Adrenal gland (tissue), 9 donors: ENCODE measurements at regions not wholly inside any gene's neighbourhood (a gene's known extent, or its start where the extent isn't known, plus 50 kb on each side); places are given as distances from the start of the nearest gene placed in this dataset.

Experiments used
- DNase-seq, 7 donors: peaks; one replicate each; pipeline ENCODE4 v3.0.0-alpha.2; 2019 to 2020
- H3K27ac ChIP-seq, 5 donors: fragments of 200-600 bp; sonication (generic) in 4 of 5; 1 replicate in 3 of 5; 2 replicates in 2 of 5; pipeline versions ENCODE4 v1.5.1 to v1.8.0; 2016 to 2020; ENCODE audit warnings: mild to moderate bottlenecking in 1 of 5
- H3K27me3 ChIP-seq: fragments of 200-600 bp; 2 replicates; pipeline ENCODE4 v1.8.0; 2021
- H3K36me3 ChIP-seq, 2 donors: fragments of 200-600 bp; replicated peaks in 1 of 2; 1 replicate in 1 of 2; 2 replicates in 1 of 2; pipeline versions ENCODE4 v1.5.1 to v1.8.0; 2018 to 2022
- H3K4me1 ChIP-seq, 2 donors: fragments of 200-600 bp; replicated peaks in 1 of 2; 1 replicate in 1 of 2; 2 replicates in 1 of 2; pipeline versions ENCODE4 v1.5.1 to v1.8.0; 2018 to 2021
- H3K4me3 ChIP-seq, 4 donors: fragments of 200-600 bp; sonication (generic) in 3 of 4; one replicate each; pipeline ENCODE4 v1.5.1; 2016 to 2018
- H3K9me3 ChIP-seq, 3 donors: fragments of 200-600 bp; sonication (generic) in 1 of 3; replicated peaks in 1 of 3; 1 replicate in 2 of 3; 2 replicates in 1 of 3; pipeline versions ENCODE4 v1.5.1 to v1.8.0; 2016 to 2021
- POLR2A ChIP-seq, 2 donors: fragments of 450-650 bp; IDR thresholded peaks; one replicate each; pipeline ENCODE4 v1.6.1; 2017; ENCODE audit warnings: antibody characterized with exemption in 2 of 2, mild to moderate bottlenecking in 2 of 2, moderate library complexity in 1 of 2
- WGBS, 4 donors: extraction: QIAGEN DNeasy Blood & Tissue Kit in 2 of 4; methylation state at CpG; one replicate each; pipeline versions ENCODE4 v1.1.5 to v1.1.7; 2013 to 2017; 5-methylcytosine and 5-hydroxymethylcytosine counted together
- intact Hi-C, 2 donors: fragments of 100-400 bp; cut with DNase I; formaldehyde crosslinking; loops; one replicate each; pipeline versions ENCODE4 v1.14.1 to v1.15.0; 2022 to 2023
- TF ChIP-seq, protein P1 (sequence below), 6 experiments: fragments of 450-650 bp in 4 of 6; fragments of 200-600 bp in 2 of 6; sonication (generic) in 1 of 6; IDR thresholded peaks; 1 replicate in 5 of 6; 2 replicates in 1 of 6; pipeline versions ENCODE4 v1.5.1 to v1.8.0; 2016 to 2021; ENCODE audit warnings: antibody characterized with exemption in 6 of 6, mild to moderate bottlenecking in 2 of 6, moderate library complexity in 1 of 6
- donor health status: healthy with polysubstance abuse.
- donor health status: Bipolar disorder and iron deficiency.
- donor health status: DM: yes; HTN: yes; CAD: no.
- donor health status: DM: no; HTN: no; CAD: no.
- donor health status: DM: no; HTN: no; CAD: no.

DNA sequence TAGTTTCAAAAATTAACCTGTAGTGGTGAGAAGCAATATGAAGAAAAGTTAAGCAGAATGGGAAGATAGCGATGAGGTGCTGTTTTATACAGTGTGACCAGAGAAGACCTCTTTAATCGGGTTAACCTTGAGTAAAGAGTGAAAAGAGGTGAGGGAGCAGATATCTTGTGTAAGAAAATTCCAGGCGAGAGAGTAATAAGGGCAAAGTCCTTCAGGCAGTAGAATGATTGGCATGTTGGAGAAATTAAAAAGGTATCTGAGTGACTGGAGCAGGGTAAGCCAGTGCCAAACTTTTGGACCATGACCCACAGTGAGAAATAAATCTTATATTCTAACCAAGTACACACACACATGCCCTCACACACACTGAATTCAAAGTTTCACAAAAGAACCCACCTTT lies 374.7 kb upstream of the LARGE1 start:
- H3K9me3 ChIP-seq, result no peaks in the 10 kb centered on the region
- H3K27ac ChIP-seq, result no peak overlapping the region
- H3K4me3 ChIP-seq, result no peak overlapping the region
- H3K4me1 ChIP-seq, result no peaks in the 10 kb centered on the region
- WGBS, 4 donors, result 58 to 73% (median 69%) methylated on average over 3 of the region's 3 CpGs
- no peaks in the 10 kb centered on the region for H3K27me3 ChIP-seq
- intact Hi-C loops, result no loop called here
- no peaks in the 10 kb centered on the region for H3K36me3 ChIP-seq
- no peak for DNase-seq
- no peak for TF ChIP-seq POLR2A (IDR thresholded peaks at IDR 0.05)
- TF ChIP-seq, protein P1, sequence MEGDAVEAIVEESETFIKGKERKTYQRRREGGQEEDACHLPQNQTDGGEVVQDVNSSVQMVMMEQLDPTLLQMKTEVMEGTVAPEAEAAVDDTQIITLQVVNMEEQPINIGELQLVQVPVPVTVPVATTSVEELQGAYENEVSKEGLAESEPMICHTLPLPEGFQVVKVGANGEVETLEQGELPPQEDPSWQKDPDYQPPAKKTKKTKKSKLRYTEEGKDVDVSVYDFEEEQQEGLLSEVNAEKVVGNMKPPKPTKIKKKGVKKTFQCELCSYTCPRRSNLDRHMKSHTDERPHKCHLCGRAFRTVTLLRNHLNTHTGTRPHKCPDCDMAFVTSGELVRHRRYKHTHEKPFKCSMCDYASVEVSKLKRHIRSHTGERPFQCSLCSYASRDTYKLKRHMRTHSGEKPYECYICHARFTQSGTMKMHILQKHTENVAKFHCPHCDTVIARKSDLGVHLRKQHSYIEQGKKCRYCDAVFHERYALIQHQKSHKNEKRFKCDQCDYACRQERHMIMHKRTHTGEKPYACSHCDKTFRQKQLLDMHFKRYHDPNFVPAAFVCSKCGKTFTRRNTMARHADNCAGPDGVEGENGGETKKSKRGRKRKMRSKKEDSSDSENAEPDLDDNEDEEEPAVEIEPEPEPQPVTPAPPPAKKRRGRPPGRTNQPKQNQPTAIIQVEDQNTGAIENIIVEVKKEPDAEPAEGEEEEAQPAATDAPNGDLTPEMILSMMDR (IDR thresholded peaks at IDR 0.05), result no peak

DNA sequence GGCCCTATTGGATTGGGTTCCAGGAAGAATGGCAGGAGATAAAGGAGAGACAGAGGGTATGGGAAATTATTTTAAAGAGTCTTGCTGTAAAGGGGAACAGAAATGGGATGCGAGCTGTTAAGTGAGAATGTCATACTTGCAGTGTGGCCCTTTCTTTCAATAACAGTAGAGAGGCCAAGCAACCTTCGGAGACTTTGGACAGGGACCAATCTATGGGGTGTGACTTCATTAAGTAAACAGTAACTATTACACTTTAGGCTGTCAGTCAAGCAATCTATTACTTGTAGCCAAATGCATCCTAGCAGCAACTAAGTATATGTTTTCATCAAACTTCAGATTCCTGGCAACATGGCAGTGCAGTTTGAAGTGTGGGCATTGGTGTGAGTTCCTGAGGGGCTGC lies 376.2 kb upstream of the LARGE1 start:
- no peak overlapping the region for H3K4me3 ChIP-seq
- no peaks in the 10 kb centered on the region for H3K27me3 ChIP-seq
- 60 to 76% (median 70%) methylated on average over 2 of the region's 2 CpGs for WGBS, 4 donors
- H3K27ac ChIP-seq, result no peak overlapping the region
- no peaks in the 10 kb centered on the region for H3K36me3 ChIP-seq
- no peak for TF ChIP-seq POLR2A (IDR thresholded peaks at IDR 0.05)
- TF ChIP-seq, protein P1 (IDR thresholded peaks at IDR 0.05), result no peak
- H3K4me1 ChIP-seq, result no peaks in the 10 kb centered on the region
- no peak for DNase-seq
- H3K9me3 ChIP-seq, result no peaks in the 10 kb centered on the region
- intact Hi-C loops, result no loop called here

DNA sequence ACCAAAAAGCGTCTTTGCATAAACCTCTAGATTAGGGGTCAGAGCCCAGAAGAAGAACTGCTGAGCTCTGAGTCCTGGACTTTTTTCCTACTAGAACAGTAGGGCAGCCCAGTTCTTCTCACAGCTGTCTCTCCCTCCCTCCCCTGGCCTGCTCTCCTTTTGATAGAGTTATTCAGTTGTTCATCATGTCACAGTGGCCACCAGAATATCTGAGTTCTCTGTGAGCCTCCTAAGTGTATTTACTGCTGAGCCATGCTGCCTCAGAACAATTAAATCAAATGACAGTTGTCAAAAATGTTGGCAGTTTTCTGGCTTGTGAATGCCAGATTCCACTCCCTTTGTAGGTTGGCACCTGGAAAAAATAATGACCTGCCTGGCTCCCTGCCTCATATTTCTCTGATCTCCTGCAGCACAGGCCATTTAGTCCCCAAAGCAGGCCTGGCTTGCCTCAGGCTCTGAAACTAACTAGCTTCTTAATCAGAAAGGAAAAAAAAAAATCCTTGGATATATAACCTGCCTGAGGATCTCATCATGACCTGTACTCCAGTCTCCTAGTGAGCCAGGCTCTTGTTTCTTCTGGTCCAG lies 377.4 kb upstream of the LARGE1 start:
- no peak for DNase-seq
- H3K4me3 ChIP-seq, result no peak overlapping the region
- H3K27me3 ChIP-seq, result no peaks in the 10 kb centered on the region
- no peaks in the 10 kb centered on the region for H3K9me3 ChIP-seq
- no peaks in the 10 kb centered on the region for H3K4me1 ChIP-seq
- no peaks in the 10 kb centered on the region for H3K36me3 ChIP-seq
- TF ChIP-seq POLR2A (IDR thresholded peaks at IDR 0.05), result no peak
- TF ChIP-seq, protein P1 (IDR thresholded peaks at IDR 0.05), result no peak
- H3K27ac ChIP-seq, result no peak overlapping the region
- 72 to 100% (median 83%) methylated on average over 1 of the region's 1 CpG for WGBS, 4 donors
- intact Hi-C loops, result no loop called here

DNA sequence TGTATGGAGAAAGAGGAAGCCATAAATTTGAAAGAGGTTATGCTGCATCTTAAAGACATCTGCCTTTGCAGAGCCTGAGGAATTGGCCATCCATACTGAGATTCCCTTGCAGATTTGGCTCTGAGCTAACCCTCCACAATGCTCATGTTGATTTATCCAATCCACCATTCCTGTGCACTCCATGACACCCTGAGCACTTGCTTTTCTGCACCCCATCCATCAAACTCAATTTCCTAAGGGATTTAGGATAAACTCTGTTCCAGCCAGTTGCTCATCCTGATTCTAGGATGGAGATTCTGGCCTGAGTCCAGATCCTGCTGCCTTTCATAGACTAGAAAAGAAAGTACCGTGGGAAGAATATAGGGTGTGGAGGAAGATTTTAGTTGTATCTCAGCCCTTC lies 379.2 kb upstream of the LARGE1 start:
- H3K4me1 ChIP-seq, result no peaks in the 10 kb centered on the region
- WGBS, 4 donors, result 54 to 78% (median 67%) methylated on average over 1 of the region's 1 CpG
- no peak for DNase-seq
- no peak overlapping the region for H3K4me3 ChIP-seq
- TF ChIP-seq, protein P1 (IDR thresholded peaks at IDR 0.05), result no peak
- no peak for TF ChIP-seq POLR2A (IDR thresholded peaks at IDR 0.05)
- H3K27ac ChIP-seq, result no peak overlapping the region
- intact Hi-C loops, result no loop called here
- H3K27me3 ChIP-seq, result no peaks in the 10 kb centered on the region
- no peaks in the 10 kb centered on the region for H3K9me3 ChIP-seq
- H3K36me3 ChIP-seq, result no peaks in the 10 kb centered on the region
